ENCODE measurements at regions not wholly inside any gene's neighbourhood (a gene's known extent, or its start where the extent isn't known, plus 50 kb on each side); places are given as distances from the start of the nearest gene placed in this dataset.

GRCh38 chr6:6402006-6402405, 81.5 kb upstream of the F13A1 start:
- ChIA-PET POLR2A (no interaction called here), CTCF (no interaction called here)
- Histone ChIP-seq H3K36me3 (ENCODE audit: control insufficient read depth, insufficient read depth, low read length) (no peaks in the 10 kb centered on the region), H3K27me3 (replicated peaks; ENCODE audit: control insufficient read depth, insufficient read depth, low read length) (no peaks in the 10 kb centered on the region), H3K9me3 (no peaks in the 10 kb centered on the region), H3K4me1 (no peaks in the 10 kb centered on the region), H3K4me3 (ENCODE audit: low read depth, low read length) (no peak overlapping the region)
- H3K36me3 Mint-ChIP-seq (ENCODE audit: insufficient read depth, unreplicated experiment): no peaks in the 10 kb centered on the region
- no TSS peak for BruUV-seq (replicated peaks)
- TF ChIP-seq, protein P1, sequence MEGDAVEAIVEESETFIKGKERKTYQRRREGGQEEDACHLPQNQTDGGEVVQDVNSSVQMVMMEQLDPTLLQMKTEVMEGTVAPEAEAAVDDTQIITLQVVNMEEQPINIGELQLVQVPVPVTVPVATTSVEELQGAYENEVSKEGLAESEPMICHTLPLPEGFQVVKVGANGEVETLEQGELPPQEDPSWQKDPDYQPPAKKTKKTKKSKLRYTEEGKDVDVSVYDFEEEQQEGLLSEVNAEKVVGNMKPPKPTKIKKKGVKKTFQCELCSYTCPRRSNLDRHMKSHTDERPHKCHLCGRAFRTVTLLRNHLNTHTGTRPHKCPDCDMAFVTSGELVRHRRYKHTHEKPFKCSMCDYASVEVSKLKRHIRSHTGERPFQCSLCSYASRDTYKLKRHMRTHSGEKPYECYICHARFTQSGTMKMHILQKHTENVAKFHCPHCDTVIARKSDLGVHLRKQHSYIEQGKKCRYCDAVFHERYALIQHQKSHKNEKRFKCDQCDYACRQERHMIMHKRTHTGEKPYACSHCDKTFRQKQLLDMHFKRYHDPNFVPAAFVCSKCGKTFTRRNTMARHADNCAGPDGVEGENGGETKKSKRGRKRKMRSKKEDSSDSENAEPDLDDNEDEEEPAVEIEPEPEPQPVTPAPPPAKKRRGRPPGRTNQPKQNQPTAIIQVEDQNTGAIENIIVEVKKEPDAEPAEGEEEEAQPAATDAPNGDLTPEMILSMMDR (IDR thresholded peaks at IDR 0.05; ENCODE audit: insufficient read depth in 1 of 2, low read depth in 1 of 2, low read length in 1 of 2, severe bottlenecking in 1 of 2, unreplicated experiment in 1 of 2): no peak
- peaks cover 5% of the 10 kb centered on the region for H3K27me3 Mint-ChIP-seq (ENCODE audit: insufficient read depth, unreplicated experiment)
- H3K9me3 Mint-ChIP-seq (ENCODE audit: unreplicated experiment): no peaks in the 10 kb centered on the region
- intact Hi-C loops (cut with micrococcal nuclease; ENCODE audit: unreplicated experiment): no loop called here
- no peak for DNase-seq
- no peaks in the 10 kb centered on the region for H3K4me1 Mint-ChIP-seq (ENCODE audit: low read depth, unreplicated experiment)
- no peak overlapping the region for H3K27ac Mint-ChIP-seq (ENCODE audit: unreplicated experiment)
- H3K4me3 Mint-ChIP-seq (ENCODE audit: unreplicated experiment): no peak overlapping the region

DNA sequence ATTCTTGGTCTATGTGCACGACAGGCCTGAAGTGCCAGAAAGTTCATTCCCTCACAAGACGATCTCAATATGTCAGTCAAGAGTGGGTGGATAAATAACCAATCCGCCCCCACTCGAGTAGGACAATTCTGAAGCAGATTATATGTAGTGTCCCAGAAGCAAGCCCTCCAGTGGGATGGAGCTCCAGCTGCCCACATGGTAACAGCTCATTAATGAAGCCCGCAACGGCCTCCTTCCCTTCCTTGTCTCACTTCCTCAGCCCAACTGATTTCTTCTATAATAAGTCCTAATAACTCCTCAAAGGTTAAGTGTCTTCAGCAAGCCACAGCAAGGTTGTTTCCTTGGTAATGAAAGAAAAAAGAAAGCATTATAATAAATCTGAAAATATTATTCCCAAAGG, 82.1 kb upstream of the F13A1 start:
- Mint-ChIP-seq H3K9me3 (ENCODE audit: unreplicated experiment) (no peaks in the 10 kb centered on the region), H3K27ac (ENCODE audit: unreplicated experiment) (no peak overlapping the region), H3K4me3 (ENCODE audit: unreplicated experiment) (no peak overlapping the region), H3K27me3 (ENCODE audit: insufficient read depth, unreplicated experiment) (peaks cover 3% of the 10 kb centered on the region), H3K36me3 (ENCODE audit: insufficient read depth, unreplicated experiment) (no peaks in the 10 kb centered on the region), H3K4me1 (ENCODE audit: low read depth, unreplicated experiment) (no peaks in the 10 kb centered on the region)
- TF ChIP-seq, protein P1 (IDR thresholded peaks at IDR 0.05; ENCODE audit: insufficient read depth in 1 of 2, low read depth in 1 of 2, low read length in 1 of 2, severe bottlenecking in 1 of 2, unreplicated experiment in 1 of 2): no peak
- no TSS peak for BruUV-seq (replicated peaks)
- Histone ChIP-seq H3K4me3 (ENCODE audit: low read depth, low read length) (no peak overlapping the region), H3K4me1 (no peaks in the 10 kb centered on the region), H3K9me3 (no peaks in the 10 kb centered on the region), H3K36me3 (ENCODE audit: control insufficient read depth, insufficient read depth, low read length) (no peaks in the 10 kb centered on the region), H3K27me3 (replicated peaks; ENCODE audit: control insufficient read depth, insufficient read depth, low read length) (no peaks in the 10 kb centered on the region)
- DNase-seq: no peak
- intact Hi-C loops (cut with micrococcal nuclease; ENCODE audit: unreplicated experiment): no loop called here
- POLR2A ChIA-PET: no interaction called here
- CTCF ChIA-PET: no interaction called here

DNA sequence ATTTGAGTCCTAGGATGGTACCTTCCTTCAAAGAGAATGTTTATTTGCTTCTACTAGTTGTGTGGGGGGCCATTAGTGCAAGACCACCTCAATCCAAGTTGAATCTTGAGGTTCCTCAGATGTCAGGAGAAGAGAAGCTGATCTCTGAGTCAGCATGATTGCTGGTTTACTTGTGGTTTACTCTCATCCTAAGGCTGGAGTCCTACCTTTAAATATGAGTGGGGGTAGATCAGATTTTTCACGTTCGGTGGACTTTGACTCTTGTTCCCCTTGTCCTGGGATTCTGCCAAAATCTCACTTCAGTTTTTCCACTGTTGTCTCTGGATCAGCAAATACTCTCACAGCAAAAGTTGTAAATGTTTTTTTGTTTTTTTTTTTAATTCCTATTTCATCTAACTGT, 84.6 kb upstream of the F13A1 start:
- CTCF ChIA-PET: no interaction called here

More for the DNA sequence above, 84.6 kb upstream of the F13A1 start:
- Histone ChIP-seq H3K36me3 (ENCODE audit: control insufficient read depth, insufficient read depth, low read length) (no peaks in the 10 kb centered on the region), H3K27me3 (replicated peaks; ENCODE audit: control insufficient read depth, insufficient read depth, low read length) (no peaks in the 10 kb centered on the region), H3K9me3 (no peaks in the 10 kb centered on the region), H3K4me3 (ENCODE audit: low read depth, low read length) (no peak overlapping the region), H3K4me1 (no peaks in the 10 kb centered on the region)
- H3K4me3 Mint-ChIP-seq (ENCODE audit: unreplicated experiment): no peak overlapping the region
- no peaks in the 10 kb centered on the region for H3K9me3 Mint-ChIP-seq (ENCODE audit: unreplicated experiment)
- H3K27me3 Mint-ChIP-seq (ENCODE audit: insufficient read depth, unreplicated experiment): peaks cover 7% of the 10 kb centered on the region
- BruUV-seq (replicated peaks): no TSS peak
- intact Hi-C loops (cut with micrococcal nuclease; ENCODE audit: unreplicated experiment): no loop called here
- no peak for DNase-seq
- no peaks in the 10 kb centered on the region for H3K4me1 Mint-ChIP-seq (ENCODE audit: low read depth, unreplicated experiment)
- TF ChIP-seq, protein P1 (IDR thresholded peaks at IDR 0.05; ENCODE audit: insufficient read depth in 1 of 2, low read depth in 1 of 2, low read length in 1 of 2, severe bottlenecking in 1 of 2, unreplicated experiment in 1 of 2): no peak
- no peaks in the 10 kb centered on the region for H3K36me3 Mint-ChIP-seq (ENCODE audit: insufficient read depth, unreplicated experiment)
- no peak overlapping the region for H3K27ac Mint-ChIP-seq (ENCODE audit: unreplicated experiment)
- POLR2A ChIA-PET: no interaction called here
